ENCODE measurements at regions not wholly inside any gene's neighbourhood (a gene's known extent, or its start where the extent isn't known, plus 50 kb on each side); places are given as distances from the start of the nearest gene placed in this dataset.
A peak's percentile ranks its signal among the peaks of the same experiment; 100 is the strongest.

GRCh38 chr20:50317116-50317515, 126.5 kb downstream of the CEBPB start:
- Histone ChIP-seq H3K27ac (ENCODE audit: low read length, poor library complexity, severe bottlenecking) (no peak overlapping the region), H2BK12ac (ENCODE audit: low read length in 2 of 2) (peak overlapping the region in 1 of 2 experiments; percentile 64), H2AK5ac (ENCODE audit: low read length, severe bottlenecking) (no peak overlapping the region), H2AFZ (ENCODE audit: low read depth, low read length) (no peak overlapping the region), H3K79me1 (replicated peaks; ENCODE audit: low read length, poor library complexity, severe bottlenecking) (no peaks in the 10 kb centered on the region), H3K9me3 (ENCODE audit: control insufficient read depth, low read length) (no peaks in the 10 kb centered on the region), H3K4me2 (ENCODE audit: low read length, poor library complexity, severe bottlenecking) (no peak overlapping the region), H3K4me1 (ENCODE audit: control insufficient read depth, insufficient read depth, low read depth, low read length) (peaks cover 29% of the 10 kb centered on the region), H4K91ac (ENCODE audit: low read length) (peak overlapping the region; percentile 59), H4K8ac (ENCODE audit: low read length) (no peak overlapping the region), H3K18ac (ENCODE audit: low read depth in 1 of 2, low read length in 2 of 2) (no peak overlapping the region), H3K23ac (ENCODE audit: low read length in 2 of 2) (no peak overlapping the region), H3K36me3 (ENCODE audit: control insufficient read depth in 1 of 2, insufficient read depth in 2 of 2, low read depth in 1 of 2, low read length in 2 of 2) (no peaks in the 10 kb centered on the region), H3K4ac (ENCODE audit: low read depth in 1 of 2, low read length in 2 of 2) (no peak overlapping the region), H3K9ac (ENCODE audit: low read length) (no peak overlapping the region), H2BK120ac (ENCODE audit: low read depth, low read length) (no peak overlapping the region), H2BK5ac (ENCODE audit: low read depth, low read length, poor library complexity, severe bottlenecking) (no peak overlapping the region), H3K27me3 (ENCODE audit: control insufficient read depth in 1 of 2, insufficient read depth in 1 of 2, low read length in 2 of 2) (no peaks in the 10 kb centered on the region), H3K14ac (ENCODE audit: low read length in 2 of 2) (no peak overlapping the region), H3K4me3 (ENCODE audit: insufficient read depth in 1 of 2, low read depth in 1 of 2, low read length in 2 of 2) (no peak overlapping the region), H2BK15ac (ENCODE audit: low read depth, poor library complexity, severe bottlenecking) (no peak overlapping the region)
- no peak for DNase-seq
- WGBS = 90% methylated on average over 7 of the region's 7 CpGs

- H3K79me1 ChIP-seq (replicated peaks; ENCODE audit: low read length, poor library complexity, severe bottlenecking) = no peaks in the 10 kb centered on the region
- H3K27me3 ChIP-seq (ENCODE audit: control insufficient read depth in 1 of 2, insufficient read depth in 1 of 2, low read length in 2 of 2) = no peaks in the 10 kb centered on the region
- H2BK120ac ChIP-seq (ENCODE audit: low read depth, low read length) = no peak overlapping the region
- no peak overlapping the region for H3K23ac ChIP-seq (ENCODE audit: low read length in 2 of 2)
- no peak overlapping the region for H3K27ac ChIP-seq (ENCODE audit: low read length, poor library complexity, severe bottlenecking)
- peaks cover 29% of the 10 kb centered on the region for H3K4me1 ChIP-seq (ENCODE audit: control insufficient read depth, insufficient read depth, low read depth, low read length)
- peak overlapping the region in 1 of 2 experiments; percentile 83 for H2BK12ac ChIP-seq (ENCODE audit: low read length in 2 of 2)
- no peak for DNase-seq
- H3K9ac ChIP-seq (ENCODE audit: low read length) = no peak overlapping the region
- H3K14ac ChIP-seq (ENCODE audit: low read length in 2 of 2) = peak overlapping the region in 1 of 2 experiments; percentile 48
- no peak overlapping the region for H4K8ac ChIP-seq (ENCODE audit: low read length)
- no peak overlapping the region for H3K4me3 ChIP-seq (ENCODE audit: insufficient read depth in 1 of 2, low read depth in 1 of 2, low read length in 2 of 2)
- no peak overlapping the region for H3K4me2 ChIP-seq (ENCODE audit: low read length, poor library complexity, severe bottlenecking)
- no peak overlapping the region for H2BK15ac ChIP-seq (ENCODE audit: low read depth, poor library complexity, severe bottlenecking)
- H2AK5ac ChIP-seq (ENCODE audit: low read length, severe bottlenecking) = peak overlapping the region; percentile 27
- H2AFZ ChIP-seq (ENCODE audit: low read depth, low read length) = no peak overlapping the region
- no peak overlapping the region for H3K18ac ChIP-seq (ENCODE audit: low read depth in 1 of 2, low read length in 2 of 2)
- H3K9me3 ChIP-seq (ENCODE audit: control insufficient read depth, low read length) = no peaks in the 10 kb centered on the region
- 81% methylated on average over 7 of the region's 7 CpGs for WGBS
- H3K4ac ChIP-seq (ENCODE audit: low read depth in 1 of 2, low read length in 2 of 2) = peak overlapping the region in 1 of 2 experiments; percentile 41
- peak overlapping the region; percentile 19 for H4K91ac ChIP-seq (ENCODE audit: low read length)
- H3K36me3 ChIP-seq (ENCODE audit: control insufficient read depth in 1 of 2, insufficient read depth in 2 of 2, low read depth in 1 of 2, low read length in 2 of 2) = no peaks in the 10 kb centered on the region
- H2BK5ac ChIP-seq (ENCODE audit: low read depth, low read length, poor library complexity, severe bottlenecking) = no peak overlapping the region
Measured at GRCh38 chr20:50317609-50318008, 127.0 kb downstream of the CEBPB start.

GRCh38 chr20:50318710-50319109, 128.1 kb downstream of the CEBPB start:
- 89% methylated on average over 7 of the region's 8 CpGs for WGBS

GRCh38 chr20:50320005-50320900, 129.6 kb downstream of the CEBPB start:
- no peaks in the 10 kb centered on the region for H3K27me3 ChIP-seq (ENCODE audit: control insufficient read depth in 1 of 2, insufficient read depth in 1 of 2, low read length in 2 of 2)
- no peaks in the 10 kb centered on the region for H3K9me3 ChIP-seq (ENCODE audit: control insufficient read depth, low read length)
- peak overlapping the region; percentile 86 for H2AK5ac ChIP-seq (ENCODE audit: low read length, severe bottlenecking)
- 84% methylated on average over 13 of the region's 13 CpGs for WGBS
- no peaks in the 10 kb centered on the region for H3K36me3 ChIP-seq (ENCODE audit: control insufficient read depth in 1 of 2, insufficient read depth in 2 of 2, low read depth in 1 of 2, low read length in 2 of 2)
- H3K79me1 ChIP-seq (replicated peaks; ENCODE audit: low read length, poor library complexity, severe bottlenecking) = no peaks in the 10 kb centered on the region
- peak overlapping the region; percentile 81 for H3K27ac ChIP-seq (ENCODE audit: low read length, poor library complexity, severe bottlenecking)
- peak overlapping the region in 1 of 2 experiments; percentile 74 for H3K4me3 ChIP-seq (ENCODE audit: insufficient read depth in 1 of 2, low read depth in 1 of 2, low read length in 2 of 2)
- peak overlapping the region; percentile 55 for H2BK15ac ChIP-seq (ENCODE audit: low read depth, poor library complexity, severe bottlenecking)
- H3K4ac ChIP-seq (ENCODE audit: low read depth in 1 of 2, low read length in 2 of 2) = peak overlapping the region; percentile 7 to 89
- H3K4me1 ChIP-seq (ENCODE audit: control insufficient read depth, insufficient read depth, low read depth, low read length) = peaks cover 27% of the 10 kb centered on the region
- H4K91ac ChIP-seq (ENCODE audit: low read length) = peak overlapping the region; percentile 73
- peak overlapping the region; percentile 41 for H4K8ac ChIP-seq (ENCODE audit: low read length)
- DNase-seq = no peak
- no peak overlapping the region for H3K23ac ChIP-seq (ENCODE audit: low read length in 2 of 2)
- H3K9ac ChIP-seq (ENCODE audit: low read length) = peak overlapping the region; percentile 81
- H2AFZ ChIP-seq (ENCODE audit: low read depth, low read length) = no peak overlapping the region
- H3K18ac ChIP-seq (ENCODE audit: low read depth in 1 of 2, low read length in 2 of 2) = peak overlapping the region; percentile 63 to 99
- H2BK12ac ChIP-seq (ENCODE audit: low read length in 2 of 2) = peak overlapping the region; percentile 73 to 99
- H2BK120ac ChIP-seq (ENCODE audit: low read depth, low read length) = peak overlapping the region; percentile 8
- peak overlapping the region in 1 of 2 experiments; percentile 55 for H3K14ac ChIP-seq (ENCODE audit: low read length in 2 of 2)
- peak overlapping the region; percentile 52 for H3K4me2 ChIP-seq (ENCODE audit: low read length, poor library complexity, severe bottlenecking)
- peak overlapping the region; percentile 63 for H2BK5ac ChIP-seq (ENCODE audit: low read depth, low read length, poor library complexity, severe bottlenecking)

More at GRCh38 chr20:50318710-50319109, 128.1 kb downstream of the CEBPB start:
- Histone ChIP-seq H3K27ac (ENCODE audit: low read length, poor library complexity, severe bottlenecking) (no peak overlapping the region), H3K27me3 (ENCODE audit: control insufficient read depth in 1 of 2, insufficient read depth in 1 of 2, low read length in 2 of 2) (no peaks in the 10 kb centered on the region), H2BK12ac (ENCODE audit: low read length in 2 of 2) (peak overlapping the region; percentile 69 to 76), H3K4ac (ENCODE audit: low read depth in 1 of 2, low read length in 2 of 2) (no peak overlapping the region), H3K4me3 (ENCODE audit: insufficient read depth in 1 of 2, low read depth in 1 of 2, low read length in 2 of 2) (no peak overlapping the region), H2BK120ac (ENCODE audit: low read depth, low read length) (peak overlapping the region; percentile 64), H3K14ac (ENCODE audit: low read length in 2 of 2) (no peak overlapping the region), H3K79me1 (replicated peaks; ENCODE audit: low read length, poor library complexity, severe bottlenecking) (no peaks in the 10 kb centered on the region), H4K8ac (ENCODE audit: low read length) (no peak overlapping the region), H3K9me3 (ENCODE audit: control insufficient read depth, low read length) (no peaks in the 10 kb centered on the region), H3K23ac (ENCODE audit: low read length in 2 of 2) (no peak overlapping the region), H3K9ac (ENCODE audit: low read length) (no peak overlapping the region), H3K36me3 (ENCODE audit: control insufficient read depth in 1 of 2, insufficient read depth in 2 of 2, low read depth in 1 of 2, low read length in 2 of 2) (no peaks in the 10 kb centered on the region), H3K4me1 (ENCODE audit: control insufficient read depth, insufficient read depth, low read depth, low read length) (peaks cover 27% of the 10 kb centered on the region), H2BK5ac (ENCODE audit: low read depth, low read length, poor library complexity, severe bottlenecking) (no peak overlapping the region), H2AK5ac (ENCODE audit: low read length, severe bottlenecking) (no peak overlapping the region), H2BK15ac (ENCODE audit: low read depth, poor library complexity, severe bottlenecking) (no peak overlapping the region), H3K4me2 (ENCODE audit: low read length, poor library complexity, severe bottlenecking) (no peak overlapping the region), H4K91ac (ENCODE audit: low read length) (peak overlapping the region; percentile 56), H2AFZ (ENCODE audit: low read depth, low read length) (no peak overlapping the region), H3K18ac (ENCODE audit: low read depth in 1 of 2, low read length in 2 of 2) (no peak overlapping the region)
- no peak for DNase-seq

Measured in mesenchymal stem cell (in vitro differentiated cells and primary cell).